T-cell (primary cell): ENCODE measurements at regions not wholly inside any gene's neighbourhood (a gene's known extent, or its start where the extent isn't known, plus 50 kb on each side); places are given as distances from the start of the nearest gene placed in this dataset.

Experiments
- ATAC-seq, 4 experiments: fragments of 200-7000 bp in 3 of 4; fragments of 150-1000 bp in 1 of 4; cut with Tn5 transposase; replicated peaks in 1 of 4; 1 replicate in 3 of 4; 2 replicates in 1 of 4; pipeline ENCODE4 v1.10.0; 2021; ENCODE audit warnings: moderate library complexity in 3 of 4, mild to moderate bottlenecking in 2 of 4, moderate number of reproducible peaks in 1 of 4
- CTCF ChIA-PET, 2 donors: fragments of 300-600 bp; sonication (Branson Sonifier 250); formaldehyde crosslinking; loops; one replicate each; lab custom pipeline; 2022; ENCODE audit warnings: antibody characterized with exemption in 2 of 2; lab: Charles Lee
- POLR2A ChIA-PET, 2 donors: fragments of 300-600 bp; sonication (Branson Sonifier 250); formaldehyde crosslinking; loops; one replicate each; lab custom pipeline; 2022; ENCODE audit warnings: antibody characterized with exemption in 2 of 2; lab: Charles Lee
- DNase-seq, 35 experiments: peaks; one replicate each; pipeline versions ENCODE4 v3.0.0 to v3.0.0-alpha.2; 2013 to 2023
- H3K27ac ChIP-seq: one replicate; pipeline ENCODE4 v1.5.1; 2013; ENCODE audit warnings: low read length
- H3K27me3 ChIP-seq, 2 experiments: replicated peaks in 1 of 2; 1 replicate in 1 of 2; 2 replicates in 1 of 2; pipeline versions ENCODE4 v1.6.1 to v1.7.0; 2013; ENCODE audit warnings: low read length in 1 of 2, mixed read lengths in 1 of 2; ENCODE audit not compliant: control insufficient read depth in 2 of 2, insufficient read depth in 2 of 2; ENCODE audit errors: extremely low read depth in 1 of 2
- H3K36me3 ChIP-seq, 2 donors: 1 replicate in 1 of 2; 2 replicates in 1 of 2; pipeline versions ENCODE4 v1.6.1 to v1.7.0; 2013; ENCODE audit warnings: low read length in 1 of 2; ENCODE audit not compliant: control insufficient read depth in 2 of 2, insufficient read depth in 1 of 2; ENCODE audit errors: extremely low read depth in 1 of 2
- H3K4me1 ChIP-seq, 2 experiments: 1 replicate in 1 of 2; 2 replicates in 1 of 2; pipeline versions ENCODE4 v1.6.1 to v1.7.0; 2013; ENCODE audit warnings: low read length in 2 of 2, mixed read lengths in 1 of 2; ENCODE audit not compliant: insufficient read depth in 2 of 2, control insufficient read depth in 1 of 2; ENCODE audit errors: extremely low read depth in 1 of 2
- H3K4me3 ChIP-seq, 2 donors: 1 replicate in 1 of 2; 2 replicates in 1 of 2; pipeline versions ENCODE4 v1.5.1 to v1.7.0; 2013; ENCODE audit warnings: mild to moderate bottlenecking in 2 of 2, low read length in 1 of 2, moderate library complexity in 1 of 2; ENCODE audit not compliant: control insufficient read depth in 1 of 2; ENCODE audit errors: extremely low read depth in 1 of 2
- H3K9me3 ChIP-seq: 2 replicates; pipeline ENCODE4 v1.7.0; 2013
- H3K27ac Mint-ChIP-seq, 2 donors: one replicate each; pipeline ENCODE4 v1.8.0; 2020 to 2021; ENCODE audit warnings: mild to moderate bottlenecking in 2 of 2, mixed read lengths in 2 of 2
- H3K27me3 Mint-ChIP-seq, 2 donors: one replicate each; pipeline ENCODE4 v1.8.0; 2021 to 2022; ENCODE audit warnings: mixed read lengths in 2 of 2
- H3K36me3 Mint-ChIP-seq: one replicate; pipeline ENCODE4 v1.8.0; 2021; ENCODE audit warnings: mixed read lengths
- H3K4me1 Mint-ChIP-seq, 3 donors: one replicate each; pipeline ENCODE4 v1.8.0; 2020 to 2022; ENCODE audit warnings: mixed read lengths in 3 of 3, mild to moderate bottlenecking in 1 of 3
- H3K4me3 Mint-ChIP-seq, 3 donors: one replicate each; pipeline ENCODE4 v1.8.0; 2020 to 2022; ENCODE audit warnings: mild to moderate bottlenecking in 3 of 3, mixed read lengths in 3 of 3, moderate library complexity in 3 of 3
- H3K9me3 Mint-ChIP-seq, 3 donors: one replicate each; pipeline ENCODE4 v1.8.0; 2020 to 2022; ENCODE audit warnings: mixed read lengths in 3 of 3
- WGBS: methylation state at CpG from one replicate; pipeline ENCODE4 v1.1.5; 2013; ENCODE audit warnings: missing lambda C conversion rate; ENCODE audit not compliant: insufficient coverage; 5-methylcytosine and 5-hydroxymethylcytosine counted together

GRCh38 chr12:24649209-24649608 lies 299.7 kb downstream of the BCAT1 start:
- no CpG with 5 or more reads among the region's 3 CpGs for WGBS
- POLR2A ChIA-PET = no interaction called here
- Histone ChIP-seq H3K4me1 (no peaks in the 10 kb centered on the region), H3K36me3 (no peaks in the 10 kb centered on the region), H3K9me3 (no peaks in the 10 kb centered on the region), H3K27ac (no peak overlapping the region), H3K4me3 (no peak overlapping the region), H3K27me3 (no peaks in the 10 kb centered on the region)
- H3K9me3 Mint-ChIP-seq = peaks cover 0 to 7% (median 2%) of the 10 kb centered on the region in 3 donors
- H3K4me3 Mint-ChIP-seq = no peak overlapping the region
- no peaks in the 10 kb centered on the region for H3K36me3 Mint-ChIP-seq
- H3K27me3 Mint-ChIP-seq = no peaks in the 10 kb centered on the region
- H3K4me1 Mint-ChIP-seq = no peaks in the 10 kb centered on the region
- CTCF ChIA-PET = no interaction called here
- DNase-seq (no peak), ATAC-seq (no peak)
- H3K27ac Mint-ChIP-seq = no peak overlapping the region

GRCh38 chr12:24645254-24645653 lies 303.6 kb downstream of the BCAT1 start:
- Mint-ChIP-seq H3K36me3 (no peaks in the 10 kb centered on the region), H3K27ac (no peak overlapping the region), H3K27me3 (peaks cover 0 to 4% of the 10 kb centered on the region in 2 donors), H3K9me3 (peaks cover 0 to 3% (median 2%) of the 10 kb centered on the region in 3 donors), H3K4me1 (no peaks in the 10 kb centered on the region), H3K4me3 (no peak overlapping the region)
- ATAC-seq = no peak
- no peak overlapping the region for H3K4me3 ChIP-seq
- no peak overlapping the region for H3K27ac ChIP-seq
- no peak for DNase-seq
- H3K36me3 ChIP-seq = no peaks in the 10 kb centered on the region
- ChIA-PET CTCF (no interaction called here), POLR2A (interaction anchor here in 1 of 2 donors (1.0 kb wide), 1 partner anchor 165 kb away, joined by 3 read pairs; no protein-coding TSS in a partner anchor)
- H3K4me1 ChIP-seq = no peaks in the 10 kb centered on the region
- no peaks in the 10 kb centered on the region for H3K27me3 ChIP-seq
- no peaks in the 10 kb centered on the region for H3K9me3 ChIP-seq
- WGBS = no CpG with 5 or more reads among the region's 1 CpG

GRCh38 chr12:24643120-24644119 lies 305.5 kb downstream of the BCAT1 start:
- WGBS = no CpG with 5 or more reads among the region's 4 CpGs
- ChIA-PET CTCF (no interaction called here), POLR2A (no interaction called here)
- Histone ChIP-seq H3K4me1 (no peaks in the 10 kb centered on the region), H3K27ac (no peak overlapping the region), H3K36me3 (no peaks in the 10 kb centered on the region), H3K27me3 (no peaks in the 10 kb centered on the region), H3K9me3 (no peaks in the 10 kb centered on the region), H3K4me3 (no peak overlapping the region)
- Mint-ChIP-seq H3K27me3 (peaks cover 0 to 4% of the 10 kb centered on the region in 2 donors), H3K9me3 (peaks cover 0 to 4% (median 3%) of the 10 kb centered on the region in 3 donors), H3K27ac (no peak overlapping the region), H3K4me1 (no peaks in the 10 kb centered on the region), H3K36me3 (no peaks in the 10 kb centered on the region), H3K4me3 (no peak overlapping the region)
- DNase-seq (no peak), ATAC-seq (no peak)

GRCh38 chr12:24639641-24640040 lies 309.3 kb downstream of the BCAT1 start:
- POLR2A ChIA-PET = no interaction called here
- Mint-ChIP-seq H3K9me3 (peaks cover 0 to 3% (median 3%) of the 10 kb centered on the region in 3 donors), H3K27ac (no peak overlapping the region), H3K36me3 (no peaks in the 10 kb centered on the region), H3K4me3 (no peak overlapping the region), H3K27me3 (peaks cover 4% of the 10 kb centered on the region in 2 donors), H3K4me1 (no peaks in the 10 kb centered on the region)
- H3K4me3 ChIP-seq = no peak overlapping the region
- WGBS = no CpG with 5 or more reads among the region's 1 CpG
- no peak for ATAC-seq
- H3K4me1 ChIP-seq = no peaks in the 10 kb centered on the region
- CTCF ChIA-PET = no interaction called here
- DNase-seq = no peak
- no peaks in the 10 kb centered on the region for H3K36me3 ChIP-seq
- no peak overlapping the region for H3K27ac ChIP-seq
- H3K27me3 ChIP-seq = no peaks in the 10 kb centered on the region
- no peaks in the 10 kb centered on the region for H3K9me3 ChIP-seq

GRCh38 chr12:24632466-24632865 lies 316.4 kb downstream of the BCAT1 start:
- DNase-seq (no peak), ATAC-seq (no peak)
- Histone ChIP-seq H3K27me3 (no peaks in the 10 kb centered on the region), H3K4me3 (no peak overlapping the region), H3K27ac (no peak overlapping the region), H3K9me3 (no peaks in the 10 kb centered on the region), H3K36me3 (no peaks in the 10 kb centered on the region), H3K4me1 (no peaks in the 10 kb centered on the region)
- POLR2A ChIA-PET = no interaction called here
- peaks cover 0 to under 1% of the 10 kb centered on the region in 2 donors for H3K27me3 Mint-ChIP-seq
- CTCF ChIA-PET = no interaction called here
- H3K36me3 Mint-ChIP-seq = no peaks in the 10 kb centered on the region
- no peak overlapping the region for H3K27ac Mint-ChIP-seq
- WGBS = no CpG with 5 or more reads among the region's 1 CpG
- no peak overlapping the region for H3K4me3 Mint-ChIP-seq
- H3K4me1 Mint-ChIP-seq = no peaks in the 10 kb centered on the region
- no peaks in the 10 kb centered on the region for H3K9me3 Mint-ChIP-seq

- H3K27ac Mint-ChIP-seq = no peak overlapping the region
- H3K36me3 ChIP-seq = no peaks in the 10 kb centered on the region
- ATAC-seq (no peak), DNase-seq (no peak)
- H3K9me3 ChIP-seq = no peaks in the 10 kb centered on the region
- no CpG with 5 or more reads among the region's 3 CpGs for WGBS
- no peaks in the 10 kb centered on the region for H3K36me3 Mint-ChIP-seq
- no peak overlapping the region for H3K4me3 ChIP-seq
- no peaks in the 10 kb centered on the region for H3K4me1 ChIP-seq
- ChIA-PET POLR2A (no interaction called here), CTCF (no interaction called here)
- H3K27me3 Mint-ChIP-seq = no peaks in the 10 kb centered on the region
- H3K9me3 Mint-ChIP-seq = no peaks in the 10 kb centered on the region
- no peak overlapping the region for H3K27ac ChIP-seq
- no peaks in the 10 kb centered on the region for H3K27me3 ChIP-seq
- no peaks in the 10 kb centered on the region for H3K4me1 Mint-ChIP-seq
- H3K4me3 Mint-ChIP-seq = no peak overlapping the region
These were observed 317.1 kb downstream of the BCAT1 start for GRCh38 chr12:24631676-24632426.
